Vagina (tissue), 2 donors: ENCODE measurements at regions not wholly inside any gene's neighbourhood (a gene's known extent, or its start where the extent isn't known, plus 50 kb on each side); places are given as distances from the start of the nearest gene placed in this dataset.
"Not testable (repeated sequence)": the region's sequence is repeated elsewhere in the genome, so short reads cannot be mapped to it uniquely, and the experiment has no call there.

Source experiments
- DNase-seq, 2 donors: peaks; one replicate each; pipeline ENCODE4 v3.0.0-alpha.2; 2017; ENCODE audit errors: extremely low spot score in 2 of 2
- H3K27ac ChIP-seq: fragments of 200-600 bp; sonication (generic); one replicate; pipeline ENCODE4 v1.5.1; 2019
- H3K27me3 ChIP-seq: fragments of 200-600 bp; sonication (generic); one replicate; pipeline ENCODE4 v1.5.1; 2019
- H3K36me3 ChIP-seq, 2 donors: fragments of 200-600 bp; sonication (generic); one replicate each; pipeline ENCODE4 v1.5.1; 2017 to 2019
- H3K4me1 ChIP-seq: fragments of 200-600 bp; sonication (generic); one replicate; pipeline ENCODE4 v1.5.1; 2019
- H3K4me3 ChIP-seq, 2 donors: fragments of 200-600 bp; sonication (generic); 1 replicate in 1 of 2; 2 replicates in 1 of 2; pipeline ENCODE4 v1.5.1; 2016 to 2019
- H3K9me3 ChIP-seq: fragments of 200-600 bp; sonication (generic); one replicate; pipeline ENCODE4 v1.5.1; 2019
- POLR2A ChIP-seq, 2 donors: fragments of 450-650 bp; IDR thresholded peaks; one replicate each; pipeline ENCODE4 v1.6.1; 2017; ENCODE audit warnings: antibody characterized with exemption in 2 of 2, mild to moderate bottlenecking in 2 of 2, moderate library complexity in 2 of 2
- POLR2AphosphoS5 ChIP-seq, 2 donors: sonication (generic); formaldehyde crosslinking; IDR thresholded peaks; one replicate each; pipeline ENCODE4 v1.9.0; 2017; ENCODE audit warnings: antibody characterized with exemption in 2 of 2, mild to moderate bottlenecking in 2 of 2, low read depth in 1 of 2; ENCODE audit not compliant: insufficient read depth in 1 of 2
- intact Hi-C: fragments of 100-400 bp; cut with DNase I; formaldehyde crosslinking; loops from one replicate; pipeline ENCODE4 v1.15.1; 2023

- H3K36me3 ChIP-seq: peaks cover 0 to 21% of the 10 kb centered on the region in 2 donors
- intact Hi-C loops, H3K9me3 ChIP-seq, H3K27me3 ChIP-seq, H3K4me3 ChIP-seq, H3K27ac ChIP-seq, H3K4me1 ChIP-seq: not testable (repeated sequence)
- DNase-seq: peak in 1 of 2 donors; percentile 18
Measured at GRCh38 chr3:195669310-195669709, 51.5 kb upstream of the MUC20 start.

GRCh38 chr3:195668131-195668766 lies 52.5 kb upstream of the MUC20 start:
- H3K27ac ChIP-seq, H3K4me1 ChIP-seq, intact Hi-C loops, H3K9me3 ChIP-seq, H3K27me3 ChIP-seq, H3K4me3 ChIP-seq: not testable (repeated sequence)
- H3K36me3 ChIP-seq: peaks cover 0 to 17% of the 10 kb centered on the region in 2 donors
- peak in 1 of 2 donors; percentile 49 for DNase-seq

GRCh38 chr3:195665311-195665710 lies 55.5 kb upstream of the MUC20 start:
- H3K36me3 ChIP-seq, DNase-seq, H3K27me3 ChIP-seq, H3K4me1 ChIP-seq, intact Hi-C loops, H3K4me3 ChIP-seq, H3K27ac ChIP-seq, H3K9me3 ChIP-seq: not testable (repeated sequence)

DNA sequence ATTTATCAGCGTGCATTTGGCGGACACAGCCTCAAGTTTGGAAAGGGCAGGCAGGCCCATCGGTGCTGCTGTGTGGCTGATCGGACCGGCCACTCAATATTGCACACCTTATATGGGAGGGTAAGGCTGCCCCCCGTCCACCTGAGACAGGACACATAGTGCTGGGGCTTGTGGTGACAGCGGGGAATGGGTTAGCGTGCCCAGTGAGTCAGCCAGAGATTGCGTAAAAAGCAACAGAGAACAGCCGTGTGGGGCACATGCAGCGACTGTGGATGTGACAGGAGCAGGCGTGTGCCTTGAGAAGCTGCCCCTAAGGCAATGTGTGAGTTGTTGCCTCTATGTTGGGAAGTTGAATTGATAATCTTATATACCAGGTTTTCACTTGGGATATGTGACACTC lies 56.6 kb upstream of the MUC20 start:
- H3K9me3 ChIP-seq, DNase-seq, H3K27ac ChIP-seq, H3K27me3 ChIP-seq, intact Hi-C loops, H3K36me3 ChIP-seq, H3K4me1 ChIP-seq, H3K4me3 ChIP-seq: not testable (repeated sequence)

DNA sequence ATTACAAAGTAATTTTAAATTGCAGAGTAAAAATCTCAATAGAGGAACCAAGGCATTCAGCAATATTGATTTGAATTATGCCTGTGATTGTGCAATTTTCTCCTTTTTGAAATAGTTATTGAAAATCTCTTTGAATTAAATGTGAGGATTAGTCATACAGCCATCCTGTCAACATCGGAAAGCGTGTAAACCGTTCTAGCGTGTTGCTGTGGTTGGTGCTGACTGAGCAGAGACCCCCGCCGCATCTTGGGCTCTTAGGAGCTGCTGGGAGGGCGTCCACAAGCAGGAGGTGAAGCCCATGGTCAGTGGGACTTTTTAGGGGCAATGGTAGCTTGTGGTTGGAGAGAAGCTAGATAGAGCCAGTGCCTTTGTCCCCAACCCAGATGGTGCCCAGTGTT lies 61.6 kb upstream of the MUC20 start:
- H3K36me3 ChIP-seq, DNase-seq, H3K9me3 ChIP-seq, H3K27ac ChIP-seq, H3K4me1 ChIP-seq, H3K27me3 ChIP-seq, intact Hi-C loops: not testable (repeated sequence)
- H3K4me3 ChIP-seq: peak overlapping the region; percentile 26 to 58

DNA sequence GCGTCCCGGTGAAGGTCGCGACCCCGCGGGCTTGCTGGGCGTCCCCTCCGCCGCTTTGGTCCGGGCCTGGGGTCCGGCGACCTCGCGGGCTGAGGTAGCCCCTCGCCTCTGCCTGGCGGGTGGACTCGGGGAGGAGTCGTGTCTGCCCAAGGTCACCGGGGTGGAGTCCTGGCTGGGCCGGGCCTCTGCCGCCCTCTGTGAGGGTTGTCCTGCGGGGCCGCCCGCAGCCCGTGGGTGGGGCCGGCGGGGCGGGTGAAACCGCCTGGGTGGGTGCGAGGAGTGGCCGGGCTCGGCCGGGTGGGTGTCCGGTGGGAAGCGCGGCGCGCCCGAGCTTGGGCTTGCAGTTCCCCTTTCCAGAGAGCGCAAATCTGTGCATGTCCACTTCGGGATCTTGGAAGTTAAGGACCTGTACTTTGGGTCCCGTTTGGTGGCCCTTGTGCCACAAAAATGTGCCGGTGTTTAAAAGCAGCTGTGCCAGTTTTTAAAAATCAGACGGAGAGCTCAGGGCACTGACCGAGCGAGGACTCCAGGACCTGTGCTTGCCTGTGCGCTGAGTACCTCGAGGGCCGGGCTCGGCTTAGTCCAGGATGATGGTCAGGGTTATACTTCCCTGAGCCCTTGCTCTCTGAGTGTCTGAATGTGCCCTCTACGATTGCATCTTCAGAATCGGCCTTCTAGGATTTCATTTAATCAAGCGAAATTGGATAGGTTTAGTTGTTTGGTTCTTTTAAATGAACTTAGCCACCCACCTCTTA lies 62.2 kb upstream of the MUC20 start:
- H3K27me3 ChIP-seq, intact Hi-C loops, H3K9me3 ChIP-seq, H3K4me1 ChIP-seq, H3K27ac ChIP-seq, H3K36me3 ChIP-seq, DNase-seq: not testable (repeated sequence)
- H3K4me3 ChIP-seq: peak overlapping the region; percentile 58 to 62

DNA sequence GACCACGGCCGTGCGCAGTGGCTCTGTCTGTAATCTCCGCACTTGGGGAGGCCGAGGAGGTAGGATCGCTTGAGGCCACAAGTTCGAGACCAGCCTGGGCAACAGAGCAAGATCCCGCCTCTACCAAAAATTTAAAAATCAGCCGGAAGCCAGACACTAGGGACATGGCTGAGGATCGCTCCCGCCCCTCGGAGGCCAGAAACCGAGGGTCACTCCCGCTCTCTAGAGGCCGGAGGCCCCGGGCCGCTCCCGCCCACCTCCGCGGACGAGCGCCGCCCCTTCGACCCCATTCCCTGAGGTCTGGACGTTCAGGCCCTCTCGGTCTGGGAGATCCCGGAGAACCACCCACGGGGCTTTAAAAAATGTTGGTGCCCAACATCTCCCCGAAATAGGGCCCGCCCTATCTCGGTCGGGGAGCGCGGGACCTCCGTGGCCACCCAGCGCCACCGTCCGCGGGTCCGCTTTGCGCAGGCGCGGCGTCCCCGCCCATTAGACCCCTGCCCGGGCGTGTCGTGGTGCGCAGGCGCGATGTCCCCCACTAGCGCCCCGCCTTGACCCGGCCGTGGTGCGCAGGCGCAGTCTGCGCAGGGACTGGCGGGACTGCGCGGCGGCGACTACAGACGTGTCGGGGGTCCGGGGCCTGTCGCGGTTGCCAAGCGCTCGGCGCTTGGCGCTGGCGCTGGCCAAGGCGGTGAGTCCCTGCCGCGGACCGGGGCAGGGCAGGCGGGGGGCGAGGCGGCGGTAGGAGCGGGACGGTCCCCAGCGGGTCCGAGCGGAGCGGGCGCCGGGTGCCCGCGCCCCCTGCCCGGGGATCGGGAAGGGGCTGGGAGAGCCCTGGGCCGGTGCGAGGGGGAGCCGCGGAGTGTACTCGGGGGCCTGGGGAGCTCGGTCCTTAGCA lies 63.1 kb upstream of the MUC20 start:
- H3K36me3 ChIP-seq, H3K9me3 ChIP-seq, H3K27me3 ChIP-seq, H3K4me1 ChIP-seq, intact Hi-C loops: not testable (repeated sequence)
- H3K27ac ChIP-seq: peak overlapping the region; percentile 72
- TF ChIP-seq POLR2AphosphoS5 (IDR thresholded peaks at IDR 0.05; ENCODE audit: insufficient read depth in 1 of 2, low read depth in 1 of 2) (peak in 1 of 2 donors; percentile 72), POLR2A (IDR thresholded peaks at IDR 0.05) (peak in 1 of 2 donors; percentile 73)
- peak overlapping the region; percentile 58 to 62 for H3K4me3 ChIP-seq
- DNase-seq: peak in 1 of 2 donors; percentile 75

GRCh38 chr3:195656091-195656490 lies 64.7 kb upstream of the MUC20 start:
- H3K36me3 ChIP-seq, H3K27ac ChIP-seq, H3K27me3 ChIP-seq, H3K4me1 ChIP-seq, intact Hi-C loops, H3K4me3 ChIP-seq, H3K9me3 ChIP-seq: not testable (repeated sequence)
- peak in 1 of 2 donors; percentile 58 for DNase-seq

- H3K4me1 ChIP-seq, intact Hi-C loops, H3K36me3 ChIP-seq, H3K27ac ChIP-seq, H3K9me3 ChIP-seq, H3K4me3 ChIP-seq, H3K27me3 ChIP-seq: not testable (repeated sequence)
- peak in 1 of 2 donors; percentile 8 for DNase-seq
Measured at GRCh38 chr3:195654746-195655145, 66.0 kb upstream of the MUC20 start.

GRCh38 chr3:195654138-195654537 lies 66.6 kb upstream of the MUC20 start:
- H3K9me3 ChIP-seq, H3K36me3 ChIP-seq, H3K27me3 ChIP-seq, H3K4me3 ChIP-seq, intact Hi-C loops, H3K4me1 ChIP-seq, H3K27ac ChIP-seq: not testable (repeated sequence)
- peak in 1 of 2 donors; percentile 44 for DNase-seq
